HG03354 (cell line): ENCODE measurements at regions not wholly inside any gene's neighbourhood (a gene's known extent, or its start where the extent isn't known, plus 50 kb on each side); places are given as distances from the start of the nearest gene placed in this dataset.
A peak's percentile ranks its signal among the peaks of the same experiment; 100 is the strongest.

Experiments
- ATAC-seq: cut with Tn5 transposase; IDR thresholded peaks from one replicate; pipeline ENCODE4 v1.9.1; 2021; ENCODE audit warnings: mild to moderate bottlenecking; ENCODE audit not compliant: unreplicated experiment, poor library complexity, severe bottlenecking

DNA sequence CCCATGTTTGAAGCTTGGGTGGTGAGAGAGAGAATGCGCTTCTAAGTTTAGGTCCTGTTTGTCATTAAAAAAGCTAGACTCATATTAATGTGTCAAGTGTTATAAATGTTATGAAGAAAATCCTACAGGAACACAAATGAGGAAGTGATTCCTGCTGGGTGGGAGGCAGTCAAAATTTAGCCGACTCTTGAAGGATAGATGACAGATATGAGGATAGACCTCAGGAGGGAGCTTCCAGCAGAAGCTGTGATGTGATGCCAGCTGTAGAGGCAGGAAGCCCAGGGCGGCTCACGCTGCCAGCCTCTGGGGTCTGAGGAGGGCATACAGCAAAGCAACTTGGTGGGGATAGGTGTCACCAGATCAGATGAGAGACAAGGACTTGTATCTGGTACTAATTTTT is 74.7 kb upstream of the ADAMTS16 start:
- no peak for ATAC-seq

DNA sequence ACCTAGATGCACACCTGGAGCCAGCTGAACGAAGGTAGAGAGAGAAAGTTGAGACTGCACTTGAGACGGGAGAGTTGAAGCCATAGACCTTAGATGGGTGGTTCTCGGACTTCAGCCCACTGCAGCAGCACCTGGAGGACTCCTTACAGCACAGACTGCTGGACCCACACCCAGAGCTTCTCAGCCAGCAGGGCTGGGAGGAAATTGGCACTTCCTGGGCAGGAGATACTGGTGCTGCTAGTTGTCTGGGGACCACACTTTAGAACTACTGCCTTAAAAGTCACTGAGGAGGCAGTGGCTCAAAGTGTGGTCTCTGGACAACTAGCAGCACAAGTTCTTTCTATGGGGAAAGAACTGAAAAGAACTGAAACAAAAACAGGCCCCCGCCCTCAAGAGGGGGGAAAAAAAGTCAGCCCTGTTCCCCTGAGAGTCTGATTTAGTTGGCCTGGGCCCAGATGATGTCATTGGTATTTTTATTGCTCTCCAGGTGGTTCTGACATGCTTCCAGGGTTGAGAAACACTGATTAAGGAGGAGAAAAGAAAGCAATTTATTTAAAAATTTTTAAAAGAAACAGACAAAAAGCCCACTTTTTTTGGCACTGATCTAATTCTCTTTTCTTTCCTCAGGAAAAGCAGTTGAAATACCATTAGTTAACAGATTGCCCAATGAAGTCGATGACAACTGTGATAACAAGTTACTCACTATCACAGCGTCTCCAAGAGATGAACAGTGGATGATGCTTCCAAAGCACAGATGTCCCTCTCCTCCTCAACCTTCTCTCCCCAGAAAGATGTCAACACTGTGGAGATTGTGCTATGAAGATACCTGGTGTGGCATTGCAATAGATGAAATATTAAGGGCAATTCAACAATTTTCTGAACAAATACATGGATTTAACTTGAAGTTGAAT is 73.6 kb upstream of the ADAMTS16 start:
- no peak for ATAC-seq

DNA sequence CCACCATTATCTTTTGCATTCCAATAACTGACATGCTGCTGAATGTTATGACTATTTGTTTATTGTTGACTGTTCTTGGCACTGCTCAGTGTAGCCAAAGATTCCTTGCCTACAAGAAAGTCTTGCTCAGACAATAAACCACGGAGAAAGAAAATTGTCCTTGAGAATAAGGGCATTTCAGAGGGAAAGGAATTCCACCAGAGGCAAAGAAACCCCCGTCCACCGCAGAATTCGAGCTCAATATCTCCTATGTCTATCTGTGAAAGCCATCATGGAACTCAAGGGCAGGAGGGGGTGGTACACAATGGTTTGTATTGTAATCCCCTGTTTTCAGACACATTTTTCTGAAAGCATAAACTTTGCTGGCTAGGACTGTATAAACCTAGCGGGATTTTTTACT is 70.3 kb upstream of the ADAMTS16 start:
- ATAC-seq: no peak

- no peak for ATAC-seq
These were observed 68.6 kb upstream of the ADAMTS16 start for GRCh38 chr5:5071554-5071953.

DNA sequence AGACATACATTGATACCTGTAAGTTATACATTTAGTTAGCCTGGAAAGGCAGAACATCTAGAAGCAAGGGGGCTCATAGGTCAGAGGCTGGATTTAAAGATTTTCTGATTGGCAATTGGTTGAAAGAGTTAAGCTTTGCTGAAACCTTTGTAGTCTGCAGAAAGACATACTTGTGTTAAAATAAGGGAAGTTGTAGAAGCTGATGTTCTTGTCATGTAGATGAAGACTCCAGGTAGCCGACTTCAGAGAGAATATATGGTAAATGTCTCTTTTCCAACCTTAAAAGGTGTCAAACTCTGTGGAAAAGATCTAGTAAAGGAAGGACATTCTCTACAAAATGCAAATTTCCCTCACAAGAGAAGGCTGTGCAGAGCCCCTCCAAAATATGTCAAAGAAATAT is 62.9 kb upstream of the ADAMTS16 start:
- no peak for ATAC-seq

- ATAC-seq: no peak
These were observed 61.9 kb upstream of the ADAMTS16 start for GRCh38 chr5:5078009-5078897.

GRCh38 chr5:5079876-5080275 is 60.3 kb upstream of the ADAMTS16 start:
- no peak for ATAC-seq

DNA sequence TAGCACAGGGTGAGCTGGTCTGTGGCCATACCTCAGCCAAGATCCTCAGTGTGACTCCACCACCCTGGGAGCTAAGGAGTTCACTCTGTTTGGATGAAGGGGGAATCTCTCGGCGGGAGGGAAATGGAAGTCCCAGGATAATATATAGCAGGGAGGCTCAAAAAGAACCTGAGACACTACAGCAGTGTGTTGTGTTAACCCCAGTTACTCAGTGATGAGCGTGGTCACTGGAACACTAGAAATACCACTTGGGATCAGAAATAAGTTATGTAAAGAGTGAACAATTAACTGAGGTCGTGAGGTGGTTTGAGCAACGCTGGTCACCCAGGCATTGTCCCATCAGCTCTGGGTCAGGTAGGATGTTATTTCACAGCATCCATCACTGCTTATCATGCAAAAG is 59.3 kb upstream of the ADAMTS16 start:
- no peak for ATAC-seq

GRCh38 chr5:5085381-5085780 is 54.7 kb upstream of the ADAMTS16 start:
- no peak for ATAC-seq

DNA sequence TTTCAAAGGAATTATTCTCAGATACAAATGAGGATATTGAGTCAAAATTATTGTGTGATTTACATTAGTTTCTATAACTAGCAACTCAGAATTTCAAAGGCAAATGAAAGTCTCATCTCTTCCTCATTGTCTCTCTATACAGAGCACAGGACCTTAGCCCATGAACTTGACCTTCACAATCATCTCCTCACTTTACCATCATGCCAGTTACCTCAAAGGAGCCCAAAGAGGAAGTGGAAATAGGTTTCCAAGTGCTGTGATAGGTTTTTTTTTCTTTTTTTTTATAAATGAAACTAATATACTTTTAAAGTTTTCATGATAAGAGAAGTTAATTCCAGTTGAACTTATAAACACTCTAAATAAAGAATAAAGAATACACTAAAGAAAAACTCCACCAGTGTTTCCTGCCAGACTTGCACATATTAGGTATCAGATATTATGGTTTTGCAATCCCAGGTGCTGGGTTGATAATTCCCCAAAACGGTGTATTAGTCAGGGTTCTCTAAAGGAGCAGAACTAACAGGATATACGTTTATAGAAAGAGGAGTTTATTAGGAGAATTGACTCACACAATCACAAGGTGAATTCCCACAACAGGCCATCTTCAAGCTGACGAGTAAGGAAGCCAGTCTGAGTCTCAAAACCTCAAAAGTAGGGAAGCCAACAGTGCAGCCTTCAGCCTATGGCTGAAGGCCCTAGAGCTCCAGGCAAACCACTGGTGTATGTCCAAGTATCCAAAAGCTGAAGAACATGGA is 50.1 kb upstream of the ADAMTS16 start:
- peak; percentile 55 for ATAC-seq
